ENCODE measurements at regions not wholly inside any gene's neighbourhood (a gene's known extent, or its start where the extent isn't known, plus 50 kb on each side); places are given as distances from the start of the nearest gene placed in this dataset.

- TF ChIP-seq, protein P1, sequence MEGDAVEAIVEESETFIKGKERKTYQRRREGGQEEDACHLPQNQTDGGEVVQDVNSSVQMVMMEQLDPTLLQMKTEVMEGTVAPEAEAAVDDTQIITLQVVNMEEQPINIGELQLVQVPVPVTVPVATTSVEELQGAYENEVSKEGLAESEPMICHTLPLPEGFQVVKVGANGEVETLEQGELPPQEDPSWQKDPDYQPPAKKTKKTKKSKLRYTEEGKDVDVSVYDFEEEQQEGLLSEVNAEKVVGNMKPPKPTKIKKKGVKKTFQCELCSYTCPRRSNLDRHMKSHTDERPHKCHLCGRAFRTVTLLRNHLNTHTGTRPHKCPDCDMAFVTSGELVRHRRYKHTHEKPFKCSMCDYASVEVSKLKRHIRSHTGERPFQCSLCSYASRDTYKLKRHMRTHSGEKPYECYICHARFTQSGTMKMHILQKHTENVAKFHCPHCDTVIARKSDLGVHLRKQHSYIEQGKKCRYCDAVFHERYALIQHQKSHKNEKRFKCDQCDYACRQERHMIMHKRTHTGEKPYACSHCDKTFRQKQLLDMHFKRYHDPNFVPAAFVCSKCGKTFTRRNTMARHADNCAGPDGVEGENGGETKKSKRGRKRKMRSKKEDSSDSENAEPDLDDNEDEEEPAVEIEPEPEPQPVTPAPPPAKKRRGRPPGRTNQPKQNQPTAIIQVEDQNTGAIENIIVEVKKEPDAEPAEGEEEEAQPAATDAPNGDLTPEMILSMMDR (IDR thresholded peaks at IDR 0.05; ENCODE audit: borderline replicate concordance, insufficient read depth, low read depth, low read length): no peak
These were observed 362.6 kb downstream of the MATN1 start for GRCh38 chr1:30360753-30361152.

GRCh38 chr1:30360281-30360680 is 363.1 kb downstream of the MATN1 start:
- no peak overlapping the region for H3K4me3 ChIP-seq (ENCODE audit: low read depth, low read length)
- TF ChIP-seq, protein P1 (IDR thresholded peaks at IDR 0.05; ENCODE audit: borderline replicate concordance, insufficient read depth, low read depth, low read length): no peak

More at GRCh38 chr1:30360753-30361152, 362.6 kb downstream of the MATN1 start:
- H3K4me3 ChIP-seq (ENCODE audit: low read depth, low read length): no peak overlapping the region

DNA sequence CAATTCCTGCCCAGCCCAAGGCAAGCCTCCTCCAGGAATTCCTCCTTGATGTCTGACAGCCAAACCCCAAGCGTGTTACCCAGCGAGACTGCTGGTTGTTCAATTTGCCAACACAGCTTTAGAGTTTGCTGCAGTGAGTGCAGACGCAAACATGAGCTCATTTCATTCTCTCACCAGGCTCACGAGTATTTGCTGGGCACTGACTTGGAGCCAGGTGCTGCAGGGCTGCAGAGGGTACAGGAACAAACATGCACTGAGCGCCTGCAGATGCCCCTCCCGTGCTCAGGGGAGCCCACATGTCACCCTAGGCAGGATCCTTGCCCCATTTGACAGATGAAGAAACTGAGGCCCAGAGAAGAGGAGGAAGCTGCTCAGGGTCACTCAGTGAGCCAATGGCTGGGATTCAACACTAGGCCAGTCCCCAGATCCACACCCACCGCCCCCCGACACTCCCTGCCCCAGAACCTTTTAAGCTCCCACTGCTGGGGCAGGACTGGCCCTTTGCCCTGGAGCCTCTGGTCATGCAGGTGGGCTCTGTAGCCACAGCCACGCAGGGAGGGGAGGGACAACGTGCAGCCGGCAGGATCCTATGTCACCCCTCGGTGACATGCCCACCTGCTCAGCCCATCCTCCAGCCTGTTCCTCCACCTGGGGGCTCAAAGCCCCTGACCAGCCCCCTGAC is 363.7 kb downstream of the MATN1 start:
- no peak overlapping the region for H3K4me3 ChIP-seq (ENCODE audit: low read depth, low read length)

GRCh38 chr1:30358500-30358899 is 364.9 kb downstream of the MATN1 start:
- H3K4me3 ChIP-seq (ENCODE audit: low read depth, low read length): no peak overlapping the region
- TF ChIP-seq, protein P1 (IDR thresholded peaks at IDR 0.05; ENCODE audit: borderline replicate concordance, insufficient read depth, low read depth, low read length): no peak

More for the DNA sequence above, 363.7 kb downstream of the MATN1 start:
- TF ChIP-seq, protein P1 (IDR thresholded peaks at IDR 0.05; ENCODE audit: borderline replicate concordance, insufficient read depth, low read depth, low read length): no peak

DNA sequence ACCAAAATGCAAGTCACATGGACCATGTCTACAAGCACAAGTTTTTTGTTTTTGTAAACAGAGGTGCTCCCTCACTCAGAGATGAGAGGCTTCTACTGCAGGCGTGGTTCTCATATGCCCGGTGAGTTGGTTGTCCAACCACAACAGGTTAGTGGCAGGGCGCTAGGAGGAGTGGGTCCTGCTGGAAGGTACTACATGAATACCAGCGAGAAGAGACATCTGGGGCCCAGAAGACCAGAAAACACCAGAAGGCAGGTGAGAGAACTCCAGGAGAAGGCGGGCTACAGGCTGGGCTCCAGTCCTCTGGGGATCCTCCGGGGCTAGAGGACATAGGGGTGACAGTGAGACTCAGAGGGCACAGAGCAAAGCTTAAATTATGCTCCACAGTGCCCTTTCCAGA is 366.5 kb downstream of the MATN1 start:
- TF ChIP-seq, protein P1 (IDR thresholded peaks at IDR 0.05; ENCODE audit: borderline replicate concordance, insufficient read depth, low read depth, low read length): no peak
- no peak overlapping the region for H3K4me3 ChIP-seq (ENCODE audit: low read depth, low read length)

DNA sequence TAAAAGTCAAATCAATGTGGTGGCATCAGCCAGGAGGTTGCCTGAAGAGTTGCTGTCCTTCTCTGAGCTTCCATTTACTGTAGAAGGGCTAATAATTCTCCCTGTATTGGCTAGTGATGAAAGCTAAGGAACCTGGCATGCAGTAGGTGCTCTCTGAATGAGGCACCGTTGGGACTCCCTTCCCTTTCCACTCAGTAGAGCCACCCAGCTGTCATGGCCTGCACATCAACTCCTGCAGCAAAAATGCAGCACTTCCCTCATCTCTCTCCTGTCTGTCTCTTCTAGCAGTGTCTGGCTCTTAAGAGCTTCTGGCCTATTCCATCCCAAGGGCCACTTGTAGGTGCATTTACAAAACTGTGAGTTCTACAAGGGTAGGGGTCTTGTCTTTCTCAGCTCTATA is 369.0 kb downstream of the MATN1 start:
- no peak overlapping the region for H3K4me3 ChIP-seq (ENCODE audit: low read depth, low read length)
- TF ChIP-seq, protein P1 (IDR thresholded peaks at IDR 0.05; ENCODE audit: borderline replicate concordance, insufficient read depth, low read depth, low read length): no peak

DNA sequence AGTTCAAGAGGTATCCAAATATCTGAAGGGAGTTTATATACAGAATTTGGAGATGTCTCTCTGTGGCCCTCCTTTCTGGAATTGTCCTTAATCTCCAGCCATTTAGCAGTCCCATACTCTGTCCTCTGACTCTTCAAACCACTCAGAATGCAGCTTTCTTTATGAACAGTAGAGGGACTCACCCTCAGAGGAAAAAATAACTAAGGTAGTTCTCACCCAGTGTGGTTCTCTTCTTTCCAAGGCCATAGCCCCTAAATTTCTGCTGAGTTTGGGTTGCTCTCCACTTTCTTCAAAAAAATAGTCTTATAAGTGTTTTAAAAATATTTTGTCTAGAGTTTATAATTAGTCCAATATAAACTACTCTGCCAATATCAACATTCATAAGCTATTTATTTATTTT is 369.7 kb downstream of the MATN1 start:
- TF ChIP-seq, protein P1 (IDR thresholded peaks at IDR 0.05; ENCODE audit: borderline replicate concordance, insufficient read depth, low read depth, low read length): 0 out of 2 replicates have a peak, but pooled peaks have one; percentile 4
- H3K4me3 ChIP-seq (ENCODE audit: low read depth, low read length): no peak overlapping the region

All from GM12875 (cell line).